Activated CD4-positive, alpha-beta T cell treated with anti-CD3 and anti-CD28 coated beads for 48 hours (primary cell): ENCODE measurements at regions not wholly inside any gene's neighbourhood (a gene's known extent, or its start where the extent isn't known, plus 50 kb on each side); places are given as distances from the start of the nearest gene placed in this dataset.

Experiments
- DNase-seq: peaks from one replicate; pipeline ENCODE4 v3.0.0-alpha.2; 2020

DNA sequence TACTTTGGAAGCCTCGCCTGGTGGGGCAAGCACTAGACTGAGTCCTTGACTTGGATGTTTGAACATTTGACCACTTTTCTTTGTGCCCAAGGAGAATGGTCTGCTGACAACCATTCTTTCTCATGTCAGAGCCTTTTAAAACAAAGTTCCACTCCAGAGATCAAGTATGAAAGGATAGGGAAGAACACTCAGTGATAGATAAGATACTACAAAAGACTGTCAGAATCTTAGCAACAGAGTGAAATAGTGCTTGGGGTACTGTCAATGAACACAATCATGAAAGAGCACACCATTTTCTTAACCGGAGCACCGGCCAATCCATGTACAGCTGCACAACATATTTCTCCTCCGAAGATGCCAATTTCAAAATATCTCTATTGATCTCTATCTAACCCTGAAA is 82.8 kb upstream of the ADO start:
- DNase-seq, result no peak

- DNase-seq, result no peak
These were observed 81.1 kb upstream of the ADO start for GRCh38 chr10:62723375-62723774.

- peak; percentile 55 for DNase-seq
These were observed 80.1 kb upstream of the ADO start for GRCh38 chr10:62724465-62724864.

DNA sequence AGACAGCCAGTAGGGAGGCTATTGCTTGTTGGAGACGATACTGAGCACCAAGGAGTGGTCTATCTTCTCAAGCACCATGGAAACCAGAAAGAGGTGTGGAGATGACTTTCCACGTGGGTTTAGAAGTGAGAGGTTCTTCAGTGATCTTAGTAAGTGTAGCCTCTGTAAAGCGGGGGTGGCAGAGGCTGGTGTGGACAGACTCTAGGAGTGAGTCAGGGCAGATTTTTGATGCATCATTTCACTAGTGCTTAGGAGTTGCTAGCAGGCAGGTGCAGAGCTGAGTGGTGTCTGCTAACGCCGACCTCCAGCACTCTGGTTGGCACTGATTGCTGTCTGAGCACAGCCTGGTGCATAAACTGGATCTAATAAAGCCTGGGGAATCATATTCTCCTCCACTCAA is 78.4 kb upstream of the ADO start:
- peak; percentile 82 for DNase-seq

DNA sequence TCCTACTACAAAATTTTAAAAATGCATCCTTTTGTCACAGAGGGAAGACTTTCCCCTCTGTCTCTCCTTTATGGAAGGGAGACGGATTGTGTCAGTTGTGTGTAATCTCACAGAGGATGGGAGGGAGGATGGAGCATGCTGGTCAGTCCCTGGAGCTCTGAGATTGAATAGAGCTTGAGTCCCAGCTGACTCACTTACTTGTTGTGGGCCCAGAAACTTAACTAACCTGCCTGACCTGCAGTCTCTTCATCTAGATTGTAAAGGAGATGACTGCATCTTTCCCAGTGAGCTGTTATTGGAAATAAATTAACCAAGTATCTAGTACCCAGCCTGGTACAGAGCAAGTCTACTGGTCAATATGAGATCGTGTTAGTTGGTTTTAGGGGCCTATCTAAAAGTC is 77.9 kb upstream of the ADO start:
- DNase-seq, result no peak

GRCh38 chr10:62727934-62728333 is 76.6 kb upstream of the ADO start:
- DNase-seq, result no peak

- peak; percentile 21 for DNase-seq
These were observed 76.0 kb upstream of the ADO start for GRCh38 chr10:62728479-62728878.

- DNase-seq, result peak; percentile 61
These were observed 71.5 kb upstream of the ADO start for GRCh38 chr10:62732841-62733653.

DNA sequence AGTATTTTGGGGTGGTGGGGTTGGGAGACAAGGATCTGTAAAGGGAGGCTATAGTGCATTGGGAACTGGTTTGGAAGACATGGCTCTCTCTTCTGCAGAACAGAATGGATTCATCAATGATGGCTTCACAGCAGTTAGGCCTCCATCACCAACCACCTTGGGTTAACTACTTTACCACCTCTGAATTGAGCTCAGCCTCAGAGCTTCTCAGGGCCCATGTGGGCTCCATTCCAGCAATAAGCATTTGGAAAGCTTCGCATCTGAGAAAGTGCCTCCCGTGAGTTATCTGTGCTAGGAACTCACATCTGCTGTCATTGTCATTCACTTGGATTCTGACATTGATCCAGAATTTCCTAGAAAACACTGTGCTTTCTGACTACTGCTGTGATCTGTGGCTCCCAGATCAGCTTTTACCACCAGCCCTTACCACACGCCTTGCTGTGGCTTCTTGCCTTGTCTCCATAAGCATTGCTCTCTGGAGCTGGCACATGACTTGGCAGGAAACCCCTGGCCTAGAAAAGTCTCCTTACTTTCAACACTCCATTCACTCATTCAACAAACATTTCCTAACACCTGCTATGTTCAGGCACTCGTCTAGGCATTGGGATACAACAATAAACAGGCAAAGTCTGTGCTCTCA is 70.7 kb upstream of the ADO start:
- peak; percentile 28 for DNase-seq

DNA sequence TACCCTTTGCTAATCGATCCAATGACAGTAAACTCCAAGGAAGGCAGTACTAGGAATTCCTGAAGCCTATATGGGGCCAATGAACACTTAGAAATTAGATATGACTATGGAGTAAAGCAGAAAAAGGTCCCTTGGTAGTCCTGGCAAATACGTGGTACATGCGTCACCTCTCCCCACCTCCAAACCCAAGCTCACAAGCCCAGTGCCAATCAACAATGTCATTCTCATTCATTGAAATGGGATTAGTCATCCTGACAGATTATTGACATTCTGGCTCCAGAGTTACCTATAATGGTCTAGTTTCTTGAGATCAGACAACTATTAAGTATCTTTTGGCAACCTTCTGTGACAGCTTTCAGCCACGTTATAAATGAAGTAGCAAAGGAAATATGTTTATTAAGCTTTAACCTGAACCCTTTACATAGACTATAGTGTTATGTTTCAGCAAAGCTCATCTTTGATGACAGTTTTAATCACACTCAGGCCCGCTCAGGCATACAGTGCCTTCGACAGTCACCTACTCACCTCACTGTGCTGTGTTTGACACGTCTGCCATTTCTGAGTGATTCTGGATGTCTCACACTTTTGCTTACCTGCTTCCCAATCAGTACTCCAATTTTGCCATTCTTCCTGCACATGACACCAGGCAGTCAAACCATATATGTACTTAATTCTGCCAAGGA is 69.6 kb upstream of the ADO start:
- peak; percentile 22 for DNase-seq

GRCh38 chr10:62735464-62736167 is 68.9 kb upstream of the ADO start:
- peak; percentile 14 for DNase-seq

- no peak for DNase-seq
These were observed 68.4 kb upstream of the ADO start for GRCh38 chr10:62736168-62736546.

GRCh38 chr10:62738916-62739315 is 65.6 kb upstream of the ADO start:
- no peak for DNase-seq

DNA sequence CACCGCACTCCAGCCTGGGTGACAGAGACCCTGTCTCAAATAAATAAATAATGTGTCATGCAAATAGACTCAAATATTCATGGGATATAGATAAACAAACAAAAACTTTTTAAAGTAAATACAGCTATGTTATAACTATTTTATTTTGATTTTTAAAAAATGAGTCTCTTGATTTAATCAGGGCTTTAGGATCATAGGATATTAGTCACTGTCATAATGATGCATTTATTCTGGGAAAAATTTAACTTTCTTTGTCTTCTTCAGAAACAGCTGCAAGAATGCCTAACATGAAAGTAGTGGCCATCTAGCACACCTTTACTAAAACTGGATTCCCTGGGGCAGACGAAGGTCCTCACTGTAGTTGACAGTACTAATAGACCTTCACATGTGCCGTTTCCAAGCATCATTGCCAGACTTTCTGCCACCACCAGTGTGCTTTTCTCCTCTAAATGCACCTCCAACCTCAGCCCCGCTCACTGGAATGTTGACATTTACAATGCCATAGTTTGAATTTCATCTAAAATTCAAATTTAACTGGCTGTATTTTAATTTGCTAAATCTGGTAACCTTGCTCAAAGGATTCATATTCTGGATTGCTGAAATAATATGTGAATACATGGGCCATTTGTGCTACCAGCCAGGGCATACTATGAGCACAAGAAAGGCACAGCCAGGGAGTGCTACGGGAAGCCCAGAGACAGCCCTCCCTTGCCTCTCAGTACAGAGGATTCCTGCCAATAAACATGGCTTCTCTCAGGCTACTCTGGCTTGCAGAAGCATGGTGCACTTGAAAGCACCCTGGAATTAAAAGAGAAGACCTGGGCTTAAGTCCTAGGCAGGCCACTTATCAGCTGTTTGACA is 63.4 kb upstream of the ADO start:
- no peak for DNase-seq

DNA sequence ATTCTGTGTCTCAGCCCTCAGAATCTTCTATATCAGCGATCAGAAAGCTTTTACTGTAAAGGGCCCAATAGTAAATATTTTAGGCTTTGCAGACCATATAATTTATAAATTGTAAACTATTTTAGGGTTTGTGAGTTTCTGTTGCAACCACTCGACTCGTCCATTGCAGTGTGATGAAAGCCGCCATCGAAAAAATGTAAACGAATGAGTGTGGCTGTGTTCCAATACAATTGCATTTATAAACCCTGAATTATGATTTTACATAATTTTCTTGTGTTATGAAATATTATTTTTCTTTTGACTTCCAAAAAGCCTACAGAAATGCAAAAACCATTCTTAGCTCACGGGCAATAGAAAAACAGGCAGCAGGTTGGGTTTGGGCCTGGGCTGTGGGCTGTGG is 62.5 kb upstream of the ADO start:
- DNase-seq, result no peak

GRCh38 chr10:62742536-62743061 is 61.9 kb upstream of the ADO start:
- DNase-seq, result no peak

GRCh38 chr10:62744136-62744535 is 60.4 kb upstream of the ADO start:
- DNase-seq, result no peak

GRCh38 chr10:62745581-62745980 is 58.9 kb upstream of the ADO start:
- no peak for DNase-seq

DNA sequence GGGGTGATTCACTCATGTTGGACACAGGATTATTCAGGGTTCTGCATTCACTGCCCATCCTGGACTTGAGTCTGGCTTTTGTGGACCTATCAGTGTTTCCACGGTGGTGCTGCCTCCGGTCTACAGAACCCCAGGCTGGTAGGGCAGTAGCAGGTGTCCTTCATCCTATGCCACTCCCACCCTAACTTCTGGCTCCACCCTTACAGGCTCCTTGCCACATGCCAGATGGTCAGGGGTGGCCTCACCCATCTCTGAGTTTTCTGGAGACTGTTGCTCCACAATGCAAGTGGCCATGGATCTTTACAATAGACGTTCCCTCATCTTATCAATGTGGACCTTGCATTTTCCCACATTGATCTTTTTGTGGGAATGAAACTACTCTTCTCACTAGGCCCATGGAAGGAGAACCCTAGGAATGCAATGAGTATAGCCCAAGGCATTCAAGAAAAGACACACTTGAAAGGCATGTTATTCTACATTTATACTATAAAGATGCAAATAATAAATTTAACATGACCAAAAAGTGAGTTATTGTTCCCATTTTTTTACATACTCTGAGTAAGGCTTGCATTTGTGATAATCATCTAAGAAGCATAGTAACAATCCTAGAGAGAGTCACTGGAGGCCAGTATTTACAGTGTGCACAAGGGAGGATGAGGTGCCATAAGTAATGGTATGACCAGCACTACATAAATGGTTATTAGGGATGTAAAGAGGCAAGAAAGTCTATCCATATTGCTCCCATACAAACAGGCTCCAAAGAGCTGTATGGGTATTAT is 57.4 kb upstream of the ADO start:
- DNase-seq, result no peak

- no peak for DNase-seq
These were observed 56.1 kb upstream of the ADO start for GRCh38 chr10:62748386-62748785.

GRCh38 chr10:62749093-62749683 is 55.3 kb upstream of the ADO start:
- no peak for DNase-seq
